AG09319 (cell line): ENCODE measurements at regions not wholly inside any gene's neighbourhood (a gene's known extent, or its start where the extent isn't known, plus 50 kb on each side); places are given as distances from the start of the nearest gene placed in this dataset.

Experiments
- DNase-seq: peaks from one replicate; pipeline ENCODE4 v3.0.0-alpha.2; 2010; ENCODE audit warnings: low read depth; ENCODE audit errors: extremely low read depth
- CTCF ChIP-seq: IDR thresholded peaks from 2 replicates; pipeline ENCODE4 v1.5.1; 2011; ENCODE audit warnings: low read depth, mild to moderate bottlenecking, inconsistent platforms, low read length, moderate library complexity

GRCh38 chr6:137658287-137658686 is 164.1 kb upstream of the OLIG3 start:
- no peak for DNase-seq
- TF ChIP-seq CTCF = no peak

- no peak for DNase-seq
- TF ChIP-seq CTCF = no peak
Observed at GRCh38 chr6:137659871-137660270, 165.7 kb upstream of the OLIG3 start.

- no peak for TF ChIP-seq CTCF
- DNase-seq = no peak
Observed at GRCh38 chr6:137660296-137660731, 166.1 kb upstream of the OLIG3 start.

GRCh38 chr6:137661601-137662000 is 167.4 kb upstream of the OLIG3 start:
- DNase-seq = no peak
- TF ChIP-seq CTCF = peak; percentile 67

- no peak for TF ChIP-seq CTCF
- DNase-seq = no peak
Observed at GRCh38 chr6:137664183-137664582, 170.0 kb upstream of the OLIG3 start.

GRCh38 chr6:137665342-137665934 is 171.2 kb upstream of the OLIG3 start:
- TF ChIP-seq CTCF = no peak
- DNase-seq = no peak

- TF ChIP-seq CTCF = no peak
- no peak for DNase-seq
Observed at GRCh38 chr6:137666202-137666774, 172.1 kb upstream of the OLIG3 start.
